Lung (tissue), 11 donors: ENCODE measurements at regions not wholly inside any gene's neighbourhood (a gene's known extent, or its start where the extent isn't known, plus 50 kb on each side); places are given as distances from the start of the nearest gene placed in this dataset.

Experiments
- ATAC-seq: fragments of 200-7000 bp; cut with Tn5 transposase; one replicate; pipeline ENCODE4 v1.9.1; 2020; ENCODE audit warnings: moderate number of reproducible peaks; ENCODE audit not compliant: insufficient read depth, low FRiP score
- DNase-seq, 3 donors: peaks; one replicate each; pipeline ENCODE4 v3.0.0-alpha.2; 2013 to 2017
- H3K27ac ChIP-seq, 2 donors: one replicate each; pipeline ENCODE4 v1.5.1; 2013; ENCODE audit warnings: mild to moderate bottlenecking in 2 of 2, moderate library complexity in 2 of 2, control low read depth in 1 of 2, inconsistent platforms in 1 of 2, low read depth in 1 of 2, low read length in 1 of 2
- H3K27me3 ChIP-seq, 3 donors: one replicate each; pipeline ENCODE4 v1.5.1; 2013; ENCODE audit warnings: low read length in 2 of 3; ENCODE audit not compliant: control insufficient read depth in 3 of 3, insufficient read depth in 3 of 3
- H3K36me3 ChIP-seq, 4 donors: one replicate each; pipeline ENCODE4 v1.5.1; 2013; ENCODE audit warnings: low read length in 4 of 4, mild to moderate bottlenecking in 1 of 4, moderate library complexity in 1 of 4; ENCODE audit not compliant: control insufficient read depth in 4 of 4, insufficient read depth in 4 of 4
- H3K4me1 ChIP-seq, 5 donors: one replicate each; pipeline ENCODE4 v1.5.1; 2013; ENCODE audit warnings: low read length in 5 of 5, mild to moderate bottlenecking in 2 of 5, moderate library complexity in 1 of 5; ENCODE audit not compliant: control insufficient read depth in 5 of 5, insufficient read depth in 5 of 5
- H3K4me3 ChIP-seq: one replicate; pipeline ENCODE4 v1.5.1; 2013; ENCODE audit warnings: mild to moderate bottlenecking, control low read depth, moderate library complexity
- H3K9ac ChIP-seq, 2 donors: one replicate each; pipeline ENCODE4 v1.5.1; 2013; ENCODE audit warnings: low read length in 2 of 2, control low read depth in 1 of 2; ENCODE audit not compliant: insufficient read depth in 1 of 2
- H3K9me3 ChIP-seq, 4 donors: one replicate each; pipeline ENCODE4 v1.5.1; 2013; ENCODE audit warnings: low read length in 3 of 4, mild to moderate bottlenecking in 1 of 4, moderate library complexity in 1 of 4; ENCODE audit not compliant: control insufficient read depth in 4 of 4, insufficient read depth in 3 of 4
- CTCF ChIP-seq: IDR thresholded peaks from 2 replicates; pipeline ENCODE4 v1.5.1; 2012; ENCODE audit warnings: mild to moderate bottlenecking; ENCODE audit errors: control extremely low read depth, extremely low read depth
- WGBS, 2 donors: extraction: QIAGEN DNeasy Blood & Tissue Kit; methylation state at CpG; one replicate each; pipeline ENCODE4 v1.1.7; 2013; 5-methylcytosine and 5-hydroxymethylcytosine counted together
- donor health status: control.
- donor health status: control.
- donor health status: Bipolar disorder and iron deficiency.
- donor health status: healthy.
- donor health status: DM: yes; HTN: yes; CAD: no.

- ATAC-seq = no peak
- H3K4me3 ChIP-seq = no peak overlapping the region
- H3K9ac ChIP-seq = no peak overlapping the region
- H3K4me1 ChIP-seq = no peaks in the 10 kb centered on the region
- no peak for TF ChIP-seq CTCF
- no peaks in the 10 kb centered on the region for H3K27me3 ChIP-seq
- no peak overlapping the region for H3K27ac ChIP-seq
- no peaks in the 10 kb centered on the region for H3K9me3 ChIP-seq
- no peaks in the 10 kb centered on the region for H3K36me3 ChIP-seq
- DNase-seq = no peak
- 87 to 97% methylated on average over 1 of the region's 1 CpG for WGBS, 2 donors
Measured at GRCh38 chr4:28918871-28919270, 1801.3 kb upstream of the PCDH7 start.

GRCh38 chr4:28921886-28922285 lies 1798.3 kb upstream of the PCDH7 start:
- Histone ChIP-seq H3K27me3 (no peaks in the 10 kb centered on the region), H3K27ac (no peak overlapping the region), H3K4me1 (no peaks in the 10 kb centered on the region), H3K36me3 (no peaks in the 10 kb centered on the region), H3K4me3 (no peak overlapping the region), H3K9ac (no peak overlapping the region), H3K9me3 (no peaks in the 10 kb centered on the region)
- WGBS, 2 donors = 74 to 76% methylated on average over 5 of the region's 5 CpGs
- ATAC-seq (no peak), DNase-seq (no peak)
- TF ChIP-seq CTCF = no peak

DNA sequence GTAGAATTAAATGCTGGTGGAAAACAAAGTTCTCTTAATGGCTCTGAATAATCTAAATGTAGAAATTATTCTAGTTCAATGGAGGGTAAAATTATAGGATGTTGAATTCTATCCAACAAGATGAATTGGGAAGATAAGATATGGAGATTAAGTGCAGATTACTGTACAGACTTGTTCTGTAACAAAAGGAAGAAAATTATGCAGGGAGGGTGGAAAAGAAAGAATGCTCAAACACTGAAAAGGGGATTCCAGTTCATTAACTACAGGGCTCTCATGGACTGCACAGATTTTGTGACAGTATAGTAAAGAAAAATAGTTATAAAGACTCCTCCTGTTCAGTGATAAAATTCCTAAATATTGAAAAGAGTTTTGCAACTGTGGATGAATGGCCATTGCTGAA lies 1794.0 kb upstream of the PCDH7 start:
- Histone ChIP-seq H3K4me1 (no peaks in the 10 kb centered on the region), H3K4me3 (no peak overlapping the region), H3K9me3 (no peaks in the 10 kb centered on the region), H3K27me3 (no peaks in the 10 kb centered on the region), H3K36me3 (no peaks in the 10 kb centered on the region), H3K27ac (no peak overlapping the region), H3K9ac (no peak overlapping the region)
- ATAC-seq (no peak), DNase-seq (no peak)
- no peak for TF ChIP-seq CTCF

GRCh38 chr4:28942631-28943030 lies 1777.5 kb upstream of the PCDH7 start:
- no peak for ATAC-seq

More at GRCh38 chr4:28942631-28943030, 1777.5 kb upstream of the PCDH7 start:
- H3K9me3 ChIP-seq = no peaks in the 10 kb centered on the region
- no peak overlapping the region for H3K27ac ChIP-seq
- no peaks in the 10 kb centered on the region for H3K36me3 ChIP-seq
- no peaks in the 10 kb centered on the region for H3K27me3 ChIP-seq
- H3K4me1 ChIP-seq = peaks cover 0 to 5% (median 0%) of the 10 kb centered on the region in 5 donors
- H3K9ac ChIP-seq = no peak overlapping the region
- H3K4me3 ChIP-seq = no peak overlapping the region
- DNase-seq = peak in 2 of 3 donors; percentile 80 to 85
- TF ChIP-seq CTCF = no peak
